ENCODE measurements at regions not wholly inside any gene's neighbourhood (a gene's known extent, or its start where the extent isn't known, plus 50 kb on each side); places are given as distances from the start of the nearest gene placed in this dataset.

DNA sequence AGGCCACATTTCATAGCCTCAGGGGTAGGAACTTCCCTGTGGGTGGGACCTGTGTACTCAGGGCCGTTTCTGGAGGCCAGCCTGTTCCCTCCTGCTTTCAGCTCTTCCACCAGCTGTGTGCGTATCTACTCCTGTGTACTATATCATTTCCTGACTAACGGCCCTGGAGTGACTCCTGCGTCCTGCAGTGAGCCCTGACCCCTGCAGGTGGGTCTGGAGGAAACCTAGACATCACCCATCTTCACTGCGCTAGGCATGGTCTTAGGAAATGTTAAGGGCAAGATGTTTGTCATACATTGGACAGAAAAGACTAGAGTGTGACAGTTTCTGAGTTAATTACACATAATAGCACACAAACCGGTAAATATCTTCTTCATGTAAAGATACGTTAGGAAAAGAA, 297.3 kb downstream of the GABRB3 start:
- TF ChIP-seq POLR2AphosphoS5 (IDR thresholded peaks at IDR 0.05) (no peak), MXI1 (conservative IDR thresholded peaks at IDR 0.05; ENCODE audit: poor library complexity, severe bottlenecking) (no peak), RAD21 (conservative IDR thresholded peaks at IDR 0.05) (no peak), TAF1 (IDR thresholded peaks at IDR 0.05; ENCODE audit: low read depth) (no peak), EP300 (conservative IDR thresholded peaks at IDR 0.05; ENCODE audit: poor library complexity, severe bottlenecking) (no peak), EZH2 (IDR thresholded peaks at IDR 0.05; ENCODE audit: borderline replicate concordance, insufficient read depth, low read length, poor library complexity, severe bottlenecking) (no peak)
- TF ChIP-seq, protein P1, sequence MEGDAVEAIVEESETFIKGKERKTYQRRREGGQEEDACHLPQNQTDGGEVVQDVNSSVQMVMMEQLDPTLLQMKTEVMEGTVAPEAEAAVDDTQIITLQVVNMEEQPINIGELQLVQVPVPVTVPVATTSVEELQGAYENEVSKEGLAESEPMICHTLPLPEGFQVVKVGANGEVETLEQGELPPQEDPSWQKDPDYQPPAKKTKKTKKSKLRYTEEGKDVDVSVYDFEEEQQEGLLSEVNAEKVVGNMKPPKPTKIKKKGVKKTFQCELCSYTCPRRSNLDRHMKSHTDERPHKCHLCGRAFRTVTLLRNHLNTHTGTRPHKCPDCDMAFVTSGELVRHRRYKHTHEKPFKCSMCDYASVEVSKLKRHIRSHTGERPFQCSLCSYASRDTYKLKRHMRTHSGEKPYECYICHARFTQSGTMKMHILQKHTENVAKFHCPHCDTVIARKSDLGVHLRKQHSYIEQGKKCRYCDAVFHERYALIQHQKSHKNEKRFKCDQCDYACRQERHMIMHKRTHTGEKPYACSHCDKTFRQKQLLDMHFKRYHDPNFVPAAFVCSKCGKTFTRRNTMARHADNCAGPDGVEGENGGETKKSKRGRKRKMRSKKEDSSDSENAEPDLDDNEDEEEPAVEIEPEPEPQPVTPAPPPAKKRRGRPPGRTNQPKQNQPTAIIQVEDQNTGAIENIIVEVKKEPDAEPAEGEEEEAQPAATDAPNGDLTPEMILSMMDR (IDR thresholded peaks at IDR 0.05; ENCODE audit: poor library complexity, severe bottlenecking): no peak
- TF ChIP-seq, protein P2, sequence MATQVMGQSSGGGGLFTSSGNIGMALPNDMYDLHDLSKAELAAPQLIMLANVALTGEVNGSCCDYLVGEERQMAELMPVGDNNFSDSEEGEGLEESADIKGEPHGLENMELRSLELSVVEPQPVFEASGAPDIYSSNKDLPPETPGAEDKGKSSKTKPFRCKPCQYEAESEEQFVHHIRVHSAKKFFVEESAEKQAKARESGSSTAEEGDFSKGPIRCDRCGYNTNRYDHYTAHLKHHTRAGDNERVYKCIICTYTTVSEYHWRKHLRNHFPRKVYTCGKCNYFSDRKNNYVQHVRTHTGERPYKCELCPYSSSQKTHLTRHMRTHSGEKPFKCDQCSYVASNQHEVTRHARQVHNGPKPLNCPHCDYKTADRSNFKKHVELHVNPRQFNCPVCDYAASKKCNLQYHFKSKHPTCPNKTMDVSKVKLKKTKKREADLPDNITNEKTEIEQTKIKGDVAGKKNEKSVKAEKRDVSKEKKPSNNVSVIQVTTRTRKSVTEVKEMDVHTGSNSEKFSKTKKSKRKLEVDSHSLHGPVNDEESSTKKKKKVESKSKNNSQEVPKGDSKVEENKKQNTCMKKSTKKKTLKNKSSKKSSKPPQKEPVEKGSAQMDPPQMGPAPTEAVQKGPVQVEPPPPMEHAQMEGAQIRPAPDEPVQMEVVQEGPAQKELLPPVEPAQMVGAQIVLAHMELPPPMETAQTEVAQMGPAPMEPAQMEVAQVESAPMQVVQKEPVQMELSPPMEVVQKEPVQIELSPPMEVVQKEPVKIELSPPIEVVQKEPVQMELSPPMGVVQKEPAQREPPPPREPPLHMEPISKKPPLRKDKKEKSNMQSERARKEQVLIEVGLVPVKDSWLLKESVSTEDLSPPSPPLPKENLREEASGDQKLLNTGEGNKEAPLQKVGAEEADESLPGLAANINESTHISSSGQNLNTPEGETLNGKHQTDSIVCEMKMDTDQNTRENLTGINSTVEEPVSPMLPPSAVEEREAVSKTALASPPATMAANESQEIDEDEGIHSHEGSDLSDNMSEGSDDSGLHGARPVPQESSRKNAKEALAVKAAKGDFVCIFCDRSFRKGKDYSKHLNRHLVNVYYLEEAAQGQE (IDR thresholded peaks at IDR 0.05; ENCODE audit: borderline replicate concordance): no peak

Data from neural cell (in vitro differentiated cells).